SH-SY5Y (cell line): ENCODE measurements at regions not wholly inside any gene's neighbourhood (a gene's known extent, or its start where the extent isn't known, plus 50 kb on each side); places are given as distances from the start of the nearest gene placed in this dataset.

ENCODE experiments used
- GATA2 ChIP-seq: IDR thresholded peaks from 2 replicates; pipeline ENCODE4 v1.6.1; 2011; ENCODE audit warnings: mild to moderate bottlenecking, low read depth, low read length
- GATA3 ChIP-seq: IDR thresholded peaks from 2 replicates; pipeline ENCODE4 v1.6.1; 2011; ENCODE audit warnings: low read depth, mild to moderate bottlenecking, low read length, moderate library complexity

- TF ChIP-seq GATA2, result no peak
- TF ChIP-seq GATA3, result no peak
These were observed 58.0 kb downstream of the PITPNM2 start for GRCh38 chr12:123092866-123093265.
